IMR-90 (cell line): ENCODE measurements at regions not wholly inside any gene's neighbourhood (a gene's known extent, or its start where the extent isn't known, plus 50 kb on each side); places are given as distances from the start of the nearest gene placed in this dataset.

Experiments
- ATAC-seq: fragments of 200-7000 bp; cut with Tn5 transposase; 2 replicates; pipeline ENCODE4 v1.9.1; 2020; ENCODE audit warnings: low read depth, mild to moderate bottlenecking, moderate library complexity
- BruUV-seq: library from RNA; stranded (reverse); fragments of 400-500 nt; replicated peaks from 2 replicates; lab custom pipeline; 2021; lab: Mats Ljungman, UMichigan
- CTCF ChIA-PET: fragments of 300-600 bp; formaldehyde crosslinking; extraction: SDS; loops from one replicate; lab custom pipeline; 2021; ENCODE audit warnings: antibody characterized with exemption; lab: Yijun Ruan, JAX
- POLR2A ChIA-PET: fragments of 300-600 bp; sonication (Branson Sonifier 250); formaldehyde crosslinking; loops from one replicate; lab custom pipeline; 2022; ENCODE audit warnings: antibody characterized with exemption; ENCODE audit not compliant: unreplicated experiment; lab: Charles Lee
- DNase-seq: peaks from one replicate; pipeline ENCODE4 v3.0.0; 2013
- H2AFZ ChIP-seq: replicated peaks from 2 replicates; pipeline ENCODE3; 2013; ENCODE audit warnings: low read length, mild to moderate bottlenecking; ENCODE audit not compliant: poor library complexity
- H2AK5ac ChIP-seq: 2 replicates; pipeline ENCODE4 v1.6.1; 2013; ENCODE audit warnings: low read depth, low read length, inconsistent platforms
- H2AK9ac ChIP-seq: replicated peaks from 2 replicates; pipeline ENCODE3; 2013; ENCODE audit warnings: mild to moderate bottlenecking, low read depth, low read length, moderate library complexity; ENCODE audit not compliant: poor library complexity
- H2BK120ac ChIP-seq: 2 replicates; pipeline ENCODE4 v1.6.1; 2013; ENCODE audit warnings: low read depth, low read length, inconsistent platforms
- H2BK15ac ChIP-seq: 3 replicates; pipeline ENCODE4 v1.6.1; 2013; ENCODE audit warnings: low read depth, low read length, inconsistent platforms
- H2BK20ac ChIP-seq: 2 replicates; pipeline ENCODE4 v1.6.1; 2013; ENCODE audit warnings: low read depth, mild to moderate bottlenecking, inconsistent platforms, low read length, moderate library complexity
- H2BK5ac ChIP-seq: 2 replicates; pipeline ENCODE4 v1.6.1; 2013; ENCODE audit warnings: mild to moderate bottlenecking, low read depth, low read length, inconsistent platforms; ENCODE audit not compliant: poor library complexity, severe bottlenecking
- H3K14ac ChIP-seq: replicated peaks from 2 replicates; pipeline ENCODE4 v1.6.1; 2013; ENCODE audit warnings: low read depth, low read length, inconsistent platforms
- H3K18ac ChIP-seq: 2 replicates; pipeline ENCODE4 v1.6.1; 2013; ENCODE audit warnings: low read depth, low read length, control low read depth
- H3K23ac ChIP-seq: 2 replicates; pipeline ENCODE4 v1.6.1; 2013; ENCODE audit warnings: low read depth, low read length, inconsistent platforms
- H3K27ac ChIP-seq: 2 replicates; pipeline ENCODE4 v1.5.1; 2013; ENCODE audit warnings: mild to moderate bottlenecking, control low read depth, low read length; ENCODE audit not compliant: insufficient read depth
- H3K27me3 ChIP-seq: 2 replicates; pipeline ENCODE4 v1.6.1; 2013; ENCODE audit warnings: low read length; ENCODE audit not compliant: control insufficient read depth, insufficient read depth
- H3K36me3 ChIP-seq: 2 replicates; pipeline ENCODE4 v1.6.1; 2013; ENCODE audit warnings: low read length, mixed read lengths; ENCODE audit not compliant: control insufficient read depth, insufficient read depth
- H3K4ac ChIP-seq: 2 replicates; pipeline ENCODE4 v1.6.1; 2013; ENCODE audit warnings: low read depth, low read length, inconsistent platforms
- H3K4me1 ChIP-seq: 2 replicates; pipeline ENCODE4 v1.6.1; 2013; ENCODE audit warnings: low read length, mixed read lengths; ENCODE audit not compliant: control insufficient read depth, insufficient read depth
- H3K4me2 ChIP-seq: 2 replicates; pipeline ENCODE4 v1.6.1; 2013; ENCODE audit warnings: low read depth, mild to moderate bottlenecking, control low read depth, low read length, moderate library complexity
- H3K4me3 ChIP-seq: 2 replicates; pipeline ENCODE4 v1.5.1; 2013; ENCODE audit warnings: low read depth, mild to moderate bottlenecking, control low read depth, low read length, moderate library complexity; ENCODE audit not compliant: insufficient read depth
- H3K56ac ChIP-seq: 2 replicates; pipeline ENCODE4 v1.6.1; 2013; ENCODE audit warnings: low read length, inconsistent platforms; ENCODE audit not compliant: insufficient read depth; ENCODE audit errors: extremely low read depth
- H3K79me1 ChIP-seq, 2 experiments: 2 replicates each; pipeline ENCODE4 v1.6.1; 2013; ENCODE audit warnings: low read length in 2 of 2, inconsistent platforms in 1 of 2, low read depth in 1 of 2
- H3K9ac ChIP-seq: 2 replicates; pipeline ENCODE4 v1.6.1; 2013; ENCODE audit warnings: low read depth, low read length, control low read depth
- H3K9me1 ChIP-seq: 2 replicates; pipeline ENCODE4 v1.6.1; 2013; ENCODE audit warnings: low read length, inconsistent platforms; ENCODE audit not compliant: insufficient read depth
- H3K9me3 ChIP-seq: 2 replicates; pipeline ENCODE4 v1.6.1; 2013; ENCODE audit warnings: low read length; ENCODE audit not compliant: control insufficient read depth, insufficient read depth
- H4K20me1 ChIP-seq: 2 replicates; pipeline ENCODE4 v1.6.1; 2013; ENCODE audit warnings: low read length, inconsistent platforms; ENCODE audit not compliant: insufficient read depth
- H4K5ac ChIP-seq: 2 replicates; pipeline ENCODE4 v1.6.1; 2013; ENCODE audit warnings: mild to moderate bottlenecking, low read depth, low read length, control low read depth
- H4K8ac ChIP-seq, 2 experiments: 2 replicates each; pipeline ENCODE4 v1.6.1; 2013; ENCODE audit warnings: low read depth in 2 of 2, low read length in 2 of 2, control low read depth in 1 of 2, inconsistent platforms in 1 of 2
- H4K91ac ChIP-seq: 2 replicates; pipeline ENCODE4 v1.6.1; 2013; ENCODE audit warnings: low read depth, low read length, inconsistent platforms; ENCODE audit not compliant: insufficient read depth
- BHLHE40 ChIP-seq: fragments of 150-350 bp; IDR thresholded peaks from 2 replicates; pipeline ENCODE4 v1.6.1; 2016; ENCODE audit warnings: mild to moderate bottlenecking, low read depth, low read length
- CEBPB ChIP-seq: IDR thresholded peaks from 2 replicates; pipeline ENCODE4 v1.6.1; 2012; ENCODE audit warnings: low read depth, low read length, improper control_type of control experiment
- CHD1 ChIP-seq: IDR thresholded peaks from 2 replicates; pipeline ENCODE4 v1.6.1; 2012; ENCODE audit warnings: low read depth, low read length, improper control_type of control experiment
- FOS ChIP-seq: fragments of 150-350 bp; IDR thresholded peaks from 2 replicates; pipeline ENCODE4 v1.6.1; 2016; ENCODE audit warnings: low read depth, low read length
- MAFK ChIP-seq: IDR thresholded peaks from 2 replicates; pipeline ENCODE4 v1.6.1; 2012; ENCODE audit warnings: low read depth, low read length, improper control_type of control experiment
- MAZ ChIP-seq: IDR thresholded peaks from 2 replicates; pipeline ENCODE4 v1.6.1; 2012; ENCODE audit warnings: low read depth, mild to moderate bottlenecking, low read length, improper control_type of control experiment, moderate library complexity, borderline replicate concordance
- MXI1 ChIP-seq: IDR thresholded peaks from 2 replicates; pipeline ENCODE4 v1.6.1; 2012; ENCODE audit warnings: low read depth, mild to moderate bottlenecking, low read length, moderate library complexity, borderline replicate concordance
- NFE2L2 ChIP-seq: fragments of 150-350 bp; IDR thresholded peaks from 2 replicates; pipeline ENCODE4 v1.6.1; 2016; ENCODE audit warnings: low read depth, mild to moderate bottlenecking, low read length
- POLR2A ChIP-seq: IDR thresholded peaks from 2 replicates; pipeline ENCODE4 v1.6.1; 2012; ENCODE audit warnings: mild to moderate bottlenecking, low read depth, low read length
- RAD21 ChIP-seq: IDR thresholded peaks from 2 replicates; pipeline ENCODE4 v1.6.1; 2012; ENCODE audit warnings: low read length, improper control_type of control experiment
- RCOR1 ChIP-seq: IDR thresholded peaks from 2 replicates; pipeline ENCODE4 v1.6.1; 2012; ENCODE audit warnings: mild to moderate bottlenecking, low read length, improper control_type of control experiment; ENCODE audit not compliant: insufficient replicate concordance
- RFX5 ChIP-seq: IDR thresholded peaks from 2 replicates; pipeline ENCODE4 v1.8.0; 2012; ENCODE audit warnings: low read depth, mild to moderate bottlenecking, low read length, moderate library complexity
- SMC3 ChIP-seq: fragments of 150-350 bp; IDR thresholded peaks from 2 replicates; pipeline ENCODE4 v1.6.1; 2016; ENCODE audit warnings: low read depth, mild to moderate bottlenecking, antibody characterized with exemption, low read length, moderate library complexity
- WGBS, 2 experiments: methylation state at CpG; one replicate each; pipeline versions ENCODE4 v1.1.5 to v1.1.7; 2013; ENCODE audit warnings: missing lambda C conversion rate in 2 of 2; ENCODE audit not compliant: insufficient read length in 1 of 2; ENCODE audit errors: extremely low coverage in 2 of 2; 5-methylcytosine and 5-hydroxymethylcytosine counted together
- dilution Hi-C: fragments of 300-500 bp; cut with HindIII; formaldehyde crosslinking; loops from one replicate; pipeline ENCODE4 v1.14.3; 2018; ENCODE audit warnings: low sequenced_read_pairs; ENCODE audit not compliant: unreplicated experiment
- in situ Hi-C: fragments of 300-500 bp; cut with MboI; formaldehyde crosslinking; loops from 3 replicates; pipeline ENCODE4 v1.14.3; 2019; ENCODE audit warnings: low sequenced_read_pairs, inconsistent platforms, mixed read lengths
- intact Hi-C: fragments of 100-400 bp; cut with micrococcal nuclease; formaldehyde crosslinking; loops from 2 replicates; pipeline ENCODE4 v1.10.0; 2022
- TF ChIP-seq, protein P1 (sequence below): fragments of 150-350 bp; IDR thresholded peaks from 2 replicates; pipeline ENCODE4 v1.6.1; 2016; ENCODE audit warnings: low read depth, mild to moderate bottlenecking, low read length, moderate library complexity, borderline replicate concordance
- TF ChIP-seq, protein P2 (sequence below): fragments of 150-350 bp; IDR thresholded peaks from 2 replicates; pipeline ENCODE4 v1.6.1; 2017; ENCODE audit warnings: mild to moderate bottlenecking, antibody characterized with exemption, low read length, low read depth
- TF ChIP-seq, protein P3 (sequence below): conservative IDR thresholded peaks from 2 replicates; pipeline ENCODE4 v1.5.1; 2012; ENCODE audit warnings: mild to moderate bottlenecking, low read depth, low read length, improper control_type of control experiment

DNA sequence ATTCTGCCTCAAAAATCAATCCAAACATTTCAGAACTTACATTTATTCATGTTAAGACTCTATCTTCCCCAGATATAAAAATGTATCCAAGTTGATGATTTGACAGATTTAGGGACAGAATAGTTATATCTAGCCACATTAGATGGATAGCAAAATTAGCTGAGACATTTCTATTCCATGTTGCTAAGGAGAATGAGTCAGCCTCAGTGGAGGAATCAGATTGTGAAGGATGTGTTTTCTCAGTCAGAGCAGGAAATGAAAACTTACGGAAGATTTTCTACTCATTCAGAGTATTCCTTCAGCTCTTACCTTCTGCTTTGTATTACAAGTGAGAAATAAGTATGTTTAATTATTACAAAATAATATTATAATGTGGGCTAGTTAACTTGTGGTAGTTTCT is 556.3 kb upstream of the ANO3 start:
- no peak overlapping the region for H3K27ac ChIP-seq
- H3K23ac ChIP-seq = no peak overlapping the region
- no peak overlapping the region for H3K14ac ChIP-seq
- H3K4me1 ChIP-seq = no peaks in the 10 kb centered on the region
- H2BK20ac ChIP-seq = no peak overlapping the region
- DNase-seq = no peak
- H3K4me3 ChIP-seq = no peak overlapping the region
- no CpG with 5 or more reads among the region's 1 CpG for WGBS, 2 experiments
- no peak overlapping the region for H2AFZ ChIP-seq
- no peak overlapping the region for H2AK5ac ChIP-seq
- no peak overlapping the region for H3K18ac ChIP-seq
- no peaks in the 10 kb centered on the region for H3K79me1 ChIP-seq
- no peak overlapping the region for H3K4ac ChIP-seq
- H2BK5ac ChIP-seq = no peak overlapping the region
- H3K36me3 ChIP-seq = no peaks in the 10 kb centered on the region
- TF ChIP-seq POLR2A = no peak
- no peak for TF ChIP-seq RCOR1
- no peak for TF ChIP-seq NFE2L2
- no peak for TF ChIP-seq CHD1
- TF ChIP-seq RAD21 = no peak
- TF ChIP-seq MAFK = no peak
- TF ChIP-seq, protein P1, sequence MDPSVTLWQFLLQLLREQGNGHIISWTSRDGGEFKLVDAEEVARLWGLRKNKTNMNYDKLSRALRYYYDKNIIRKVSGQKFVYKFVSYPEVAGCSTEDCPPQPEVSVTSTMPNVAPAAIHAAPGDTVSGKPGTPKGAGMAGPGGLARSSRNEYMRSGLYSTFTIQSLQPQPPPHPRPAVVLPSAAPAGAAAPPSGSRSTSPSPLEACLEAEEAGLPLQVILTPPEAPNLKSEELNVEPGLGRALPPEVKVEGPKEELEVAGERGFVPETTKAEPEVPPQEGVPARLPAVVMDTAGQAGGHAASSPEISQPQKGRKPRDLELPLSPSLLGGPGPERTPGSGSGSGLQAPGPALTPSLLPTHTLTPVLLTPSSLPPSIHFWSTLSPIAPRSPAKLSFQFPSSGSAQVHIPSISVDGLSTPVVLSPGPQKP = no peak
- no peak for TF ChIP-seq RFX5
- TF ChIP-seq SMC3 = no peak
- TF ChIP-seq, protein P2, sequence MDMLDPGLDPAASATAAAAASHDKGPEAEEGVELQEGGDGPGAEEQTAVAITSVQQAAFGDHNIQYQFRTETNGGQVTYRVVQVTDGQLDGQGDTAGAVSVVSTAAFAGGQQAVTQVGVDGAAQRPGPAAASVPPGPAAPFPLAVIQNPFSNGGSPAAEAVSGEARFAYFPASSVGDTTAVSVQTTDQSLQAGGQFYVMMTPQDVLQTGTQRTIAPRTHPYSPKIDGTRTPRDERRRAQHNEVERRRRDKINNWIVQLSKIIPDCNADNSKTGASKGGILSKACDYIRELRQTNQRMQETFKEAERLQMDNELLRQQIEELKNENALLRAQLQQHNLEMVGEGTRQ = no peak
- TF ChIP-seq BHLHE40 = no peak
- no peak for TF ChIP-seq MAZ
- no peak for TF ChIP-seq MXI1
- TF ChIP-seq, protein P3, sequence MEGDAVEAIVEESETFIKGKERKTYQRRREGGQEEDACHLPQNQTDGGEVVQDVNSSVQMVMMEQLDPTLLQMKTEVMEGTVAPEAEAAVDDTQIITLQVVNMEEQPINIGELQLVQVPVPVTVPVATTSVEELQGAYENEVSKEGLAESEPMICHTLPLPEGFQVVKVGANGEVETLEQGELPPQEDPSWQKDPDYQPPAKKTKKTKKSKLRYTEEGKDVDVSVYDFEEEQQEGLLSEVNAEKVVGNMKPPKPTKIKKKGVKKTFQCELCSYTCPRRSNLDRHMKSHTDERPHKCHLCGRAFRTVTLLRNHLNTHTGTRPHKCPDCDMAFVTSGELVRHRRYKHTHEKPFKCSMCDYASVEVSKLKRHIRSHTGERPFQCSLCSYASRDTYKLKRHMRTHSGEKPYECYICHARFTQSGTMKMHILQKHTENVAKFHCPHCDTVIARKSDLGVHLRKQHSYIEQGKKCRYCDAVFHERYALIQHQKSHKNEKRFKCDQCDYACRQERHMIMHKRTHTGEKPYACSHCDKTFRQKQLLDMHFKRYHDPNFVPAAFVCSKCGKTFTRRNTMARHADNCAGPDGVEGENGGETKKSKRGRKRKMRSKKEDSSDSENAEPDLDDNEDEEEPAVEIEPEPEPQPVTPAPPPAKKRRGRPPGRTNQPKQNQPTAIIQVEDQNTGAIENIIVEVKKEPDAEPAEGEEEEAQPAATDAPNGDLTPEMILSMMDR = no peak
- no peak for TF ChIP-seq FOS
- no peak for TF ChIP-seq CEBPB
- no peak overlapping the region for H3K4me2 ChIP-seq
- no peak overlapping the region for H4K91ac ChIP-seq
- ChIA-PET POLR2A (no interaction called here), CTCF (no interaction called here)
- BruUV-seq = no TSS peak
- no peak overlapping the region for H4K8ac ChIP-seq
- no peaks in the 10 kb centered on the region for H3K9me1 ChIP-seq
- H3K9me3 ChIP-seq = no peaks in the 10 kb centered on the region
- H2BK120ac ChIP-seq = no peak overlapping the region
- dilution Hi-C loops = no loop called here
- no peak for ATAC-seq
- H2BK15ac ChIP-seq = no peak overlapping the region
- H3K56ac ChIP-seq = no peak overlapping the region
- in situ Hi-C loops = no loop called here
- intact Hi-C loops = no loop called here
- no peaks in the 10 kb centered on the region for H4K20me1 ChIP-seq
- H3K27me3 ChIP-seq = no peaks in the 10 kb centered on the region
- H4K5ac ChIP-seq = no peak overlapping the region
- H3K9ac ChIP-seq = no peak overlapping the region
- no peak overlapping the region for H2AK9ac ChIP-seq
